NT2/D1 (cell line): ENCODE measurements at regions not wholly inside any gene's neighbourhood (a gene's known extent, or its start where the extent isn't known, plus 50 kb on each side); places are given as distances from the start of the nearest gene placed in this dataset.

Experiments
- SUZ12 ChIP-seq: IDR thresholded peaks from 2 replicates; pipeline ENCODE4 v1.6.1; 2011; ENCODE audit not compliant: insufficient read length, insufficient read depth; ENCODE audit errors: extremely low read depth
- ZNF274 ChIP-seq: IDR thresholded peaks from 2 replicates; pipeline ENCODE4 v1.6.1; 2011; ENCODE audit warnings: mild to moderate bottlenecking, low read depth, low read length

- TF ChIP-seq ZNF274, result no peak
- no peak for TF ChIP-seq SUZ12
Observed at GRCh38 chr7:89796481-89796880, 357.8 kb upstream of the STEAP1 start.
